Jurkat, Clone E6-1 (cell line): ENCODE measurements at regions not wholly inside any gene's neighbourhood (a gene's known extent, or its start where the extent isn't known, plus 50 kb on each side); places are given as distances from the start of the nearest gene placed in this dataset.
"Not testable (repeated sequence)": the region's sequence is repeated elsewhere in the genome, so short reads cannot be mapped to it uniquely, and the experiment has no call there.

ENCODE experiments used
- DNase-seq: peaks from one replicate; pipeline ENCODE4 v3.0.0-alpha.2; 2011; ENCODE audit warnings: low read depth, low spot score
- H3K4me3 ChIP-seq: 2 replicates; pipeline ENCODE4 v1.5.1; 2011; ENCODE audit warnings: mild to moderate bottlenecking, low read length, control low read depth, moderate library complexity

DNA sequence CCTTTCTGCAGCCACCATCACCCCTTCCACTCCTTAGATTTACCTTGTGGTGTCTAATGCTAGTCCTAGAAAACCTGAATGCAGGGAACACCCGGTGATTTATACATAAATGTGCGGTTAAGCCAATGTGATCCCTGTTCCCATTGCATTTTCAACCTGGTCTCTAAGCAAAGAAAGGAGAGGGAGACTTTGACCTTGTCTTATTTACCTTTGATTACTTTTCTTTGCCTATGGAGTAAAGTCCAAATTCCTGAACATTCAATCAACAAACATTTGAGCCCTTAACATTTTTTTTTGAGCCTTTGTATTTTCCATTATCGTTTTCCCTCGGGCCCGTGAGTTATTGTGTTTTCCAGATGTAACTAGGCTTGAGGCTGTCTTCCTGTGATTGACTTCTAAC lies 233.9 kb downstream of the ZNF248 start:
- no peak overlapping the region for H3K4me3 ChIP-seq
- no peak for DNase-seq

DNA sequence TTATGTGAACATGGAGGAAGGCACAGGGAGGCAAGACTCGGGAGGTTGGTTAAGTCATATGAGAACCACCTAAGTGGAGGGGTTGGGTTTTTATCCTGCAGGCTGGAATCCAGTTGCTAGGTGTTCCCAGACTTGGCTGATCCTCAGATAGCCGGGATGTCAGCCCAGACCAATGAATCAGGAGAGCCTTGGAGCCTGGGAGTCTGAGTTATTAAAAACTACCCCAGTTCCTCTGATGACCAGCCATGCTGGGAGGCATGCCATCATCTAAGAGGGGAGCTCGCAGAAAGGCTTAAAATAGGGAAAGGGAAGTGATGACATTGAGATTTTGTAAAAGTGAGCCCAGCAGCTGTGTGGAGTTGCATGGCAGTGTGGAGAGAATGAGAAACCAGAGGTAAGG lies 238.1 kb downstream of the ZNF248 start:
- DNase-seq: no peak
- H3K4me3 ChIP-seq: no peak overlapping the region

- H3K4me3 ChIP-seq: no peak overlapping the region
- DNase-seq: no peak
Observed at GRCh38 chr10:37588299-37588698, 269.1 kb downstream of the ZNF248 start.

DNA sequence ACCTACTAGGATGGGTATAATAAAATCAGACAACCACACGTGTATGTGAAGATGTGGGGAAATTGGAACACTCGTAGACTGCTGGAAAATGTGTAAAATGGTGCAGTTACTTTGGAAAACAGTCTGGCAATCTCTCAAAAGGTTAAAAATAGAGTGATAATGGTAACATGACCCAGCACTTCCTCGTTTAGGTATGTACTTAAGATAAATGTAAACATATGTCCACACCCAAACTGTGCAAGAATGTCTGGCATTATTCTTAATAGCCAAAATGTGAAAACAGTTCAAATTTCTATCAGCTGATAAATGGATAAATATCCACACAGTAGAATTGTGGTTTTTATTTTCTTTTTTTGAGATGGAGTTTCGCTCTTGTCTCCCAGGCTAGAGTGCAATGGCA lies 272.8 kb downstream of the ZNF248 start:
- no peak for DNase-seq
- no peak overlapping the region for H3K4me3 ChIP-seq

- no peak overlapping the region for H3K4me3 ChIP-seq
- DNase-seq: no peak
Observed at GRCh38 chr10:37582237-37582636, 275.2 kb downstream of the ZNF248 start.

- no peak for DNase-seq
- no peak overlapping the region for H3K4me3 ChIP-seq
Observed at GRCh38 chr10:37576154-37576553, 281.3 kb downstream of the ZNF248 start.

GRCh38 chr10:37572206-37572605 lies 285.2 kb downstream of the ZNF248 start:
- no peak for DNase-seq
- H3K4me3 ChIP-seq: no peak overlapping the region

DNA sequence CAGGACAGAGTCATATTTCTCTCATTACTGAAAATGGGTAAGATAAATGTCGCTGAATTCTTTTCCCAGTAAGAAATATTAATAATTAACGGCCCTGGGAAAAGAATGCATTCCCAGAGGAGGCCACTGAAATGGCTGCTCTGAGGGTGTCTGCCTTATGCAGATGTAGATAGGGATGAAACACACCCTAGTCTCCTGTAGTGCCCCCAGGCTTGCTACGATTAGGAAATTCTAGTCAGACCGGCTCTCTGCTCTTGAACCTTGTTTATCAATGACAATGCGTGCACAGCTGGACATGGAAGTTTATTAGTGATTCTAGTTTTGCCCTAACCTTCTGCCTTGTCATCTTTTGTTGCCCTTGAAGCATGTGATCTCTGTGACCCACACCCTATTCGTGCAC lies 291.1 kb downstream of the ZNF248 start:
- no peak overlapping the region for H3K4me3 ChIP-seq
- no peak for DNase-seq

DNA sequence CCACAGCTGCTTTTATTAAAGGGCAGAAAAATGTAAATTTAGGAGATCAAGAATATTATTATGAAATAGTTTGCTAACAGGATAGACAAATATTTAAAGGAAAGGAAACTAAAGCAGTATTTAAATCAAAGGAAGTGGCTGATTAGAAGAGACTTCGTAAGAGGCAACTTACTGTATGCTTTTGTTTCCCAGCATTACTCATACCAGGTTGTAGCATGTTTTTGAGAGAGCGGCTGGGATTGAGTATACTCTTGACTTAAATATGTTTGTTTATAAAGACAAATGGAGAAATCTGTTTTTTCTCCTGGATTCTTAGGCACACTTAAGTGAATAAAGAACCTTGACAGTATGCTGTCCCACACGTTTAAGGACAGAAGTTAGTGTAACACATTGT lies 293.7 kb downstream of the ZNF248 start:
- H3K4me3 ChIP-seq: no peak overlapping the region
- no peak for DNase-seq

DNA sequence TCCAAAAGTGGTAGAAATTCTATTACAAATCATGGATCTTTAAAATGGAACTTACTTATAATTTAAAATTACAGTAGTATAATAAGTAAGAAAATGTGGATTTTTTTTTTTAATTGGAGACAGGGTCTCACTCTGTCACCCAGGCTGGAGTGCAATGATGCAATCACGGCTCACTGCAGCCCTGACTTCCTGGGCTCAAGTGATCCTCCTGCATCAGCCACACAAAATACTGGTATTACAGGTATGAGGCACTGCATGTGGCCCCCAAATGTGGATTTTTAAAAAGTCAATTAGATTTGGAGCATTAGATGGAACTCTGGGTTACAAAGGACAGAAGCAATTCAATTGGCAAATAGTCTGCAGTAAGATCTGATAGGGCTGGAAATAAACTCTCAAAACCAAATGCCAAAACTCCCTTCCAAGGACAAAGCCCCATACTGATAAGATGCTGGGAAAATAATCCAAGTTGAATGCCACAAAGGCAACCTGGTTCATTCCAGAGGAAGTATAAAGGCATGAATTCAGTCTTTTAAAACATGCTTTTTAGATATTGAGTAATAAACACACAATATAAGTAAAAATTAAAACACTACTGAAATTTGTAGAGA lies 294.2 kb downstream of the ZNF248 start:
- DNase-seq: no peak

DNA sequence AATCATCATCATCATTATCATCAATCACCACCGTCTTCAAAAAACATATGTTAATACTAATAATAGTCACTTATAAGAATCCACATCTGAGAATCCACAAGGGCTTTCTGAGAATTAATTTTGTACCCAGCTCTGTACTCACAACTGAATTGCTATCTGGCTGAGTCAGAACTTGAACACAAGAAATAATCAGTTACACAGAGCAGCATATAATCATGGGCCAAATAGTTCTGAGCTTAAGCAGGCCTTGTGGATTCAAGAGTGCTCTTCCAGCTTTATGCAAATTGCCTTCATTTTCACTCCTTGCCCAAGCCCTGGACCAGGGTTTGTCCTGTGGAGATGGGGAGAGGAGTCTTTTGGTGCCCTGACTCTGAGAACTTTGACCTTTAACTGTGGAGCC lies 304.5 kb downstream of the ZNF248 start:
- no peak overlapping the region for H3K4me3 ChIP-seq
- DNase-seq: no peak

More for the DNA sequence above, 294.2 kb downstream of the ZNF248 start:
- no peak overlapping the region for H3K4me3 ChIP-seq

- H3K4me3 ChIP-seq: no peak overlapping the region
- no peak for DNase-seq
Observed at GRCh38 chr10:37549054-37549453, 308.4 kb downstream of the ZNF248 start.

DNA sequence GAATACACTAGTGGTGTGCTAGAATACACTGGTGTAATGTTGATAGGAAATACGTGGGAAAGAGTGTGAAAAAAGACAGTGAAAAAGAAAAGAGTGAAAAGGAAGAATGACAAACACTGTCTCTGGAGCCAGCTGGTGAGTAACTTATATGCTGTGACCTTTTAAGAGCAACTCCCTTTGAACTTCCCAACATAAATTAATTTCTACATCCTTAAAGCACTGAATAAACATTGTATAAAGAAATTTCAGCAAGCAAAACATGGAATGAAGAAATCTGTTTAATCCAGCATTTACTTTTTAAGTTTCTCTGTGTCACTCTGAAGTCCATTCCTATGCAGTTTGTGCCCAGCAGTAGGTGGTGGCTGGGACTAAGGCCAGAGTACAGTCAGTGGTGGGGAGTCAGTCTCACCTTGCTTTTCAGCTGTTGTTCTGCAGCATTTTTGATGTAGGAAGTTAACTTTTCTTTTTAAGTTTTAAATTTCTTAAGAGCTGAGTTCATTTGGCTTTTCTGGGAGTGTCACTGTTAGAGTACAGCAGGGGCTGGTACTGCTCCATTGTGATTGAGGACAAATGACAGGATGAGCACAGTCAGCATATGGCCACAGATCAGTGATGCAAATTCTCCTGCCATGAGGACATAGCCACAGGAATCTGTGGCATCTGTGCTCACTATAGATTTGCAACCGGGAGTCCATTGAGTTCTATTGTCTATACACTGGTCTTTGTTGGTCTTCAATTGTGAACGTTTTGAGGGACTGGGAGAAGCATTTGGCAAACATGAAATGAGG lies 321.8 kb downstream of the ZNF248 start:
- DNase-seq: no peak
- H3K4me3 ChIP-seq: no peak overlapping the region

DNA sequence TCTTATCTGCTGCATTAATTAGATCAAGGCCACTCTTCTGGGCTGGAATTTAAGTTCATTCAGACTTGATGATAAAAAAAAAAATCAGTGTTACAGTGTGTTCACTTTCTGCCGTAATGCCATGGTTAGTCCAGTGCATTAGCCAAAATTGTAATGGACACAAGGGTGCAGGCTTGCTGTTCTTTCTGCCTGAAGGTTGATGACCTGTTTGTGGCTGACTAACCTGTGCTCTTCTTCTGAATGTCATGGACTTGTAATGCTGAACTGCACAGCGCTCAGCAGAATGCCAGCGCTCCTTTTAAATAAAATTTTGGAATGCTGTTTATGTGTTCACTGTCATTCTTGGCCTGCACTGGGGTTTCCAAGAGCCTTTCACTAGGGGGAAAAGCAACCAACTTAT lies 323.2 kb downstream of the ZNF248 start:
- H3K4me3 ChIP-seq: no peak overlapping the region
- no peak for DNase-seq

GRCh38 chr10:37525410-37525809 lies 332.0 kb downstream of the ZNF248 start:
- H3K4me3 ChIP-seq: not testable (repeated sequence)
- peak; percentile 24 for DNase-seq

- no peak for DNase-seq
- H3K4me3 ChIP-seq: no peak overlapping the region
Observed at GRCh38 chr10:37520488-37520887, 336.9 kb downstream of the ZNF248 start.

GRCh38 chr10:37510520-37510919 lies 346.9 kb downstream of the ZNF248 start:
- not testable (repeated sequence) for DNase-seq, H3K4me3 ChIP-seq

DNA sequence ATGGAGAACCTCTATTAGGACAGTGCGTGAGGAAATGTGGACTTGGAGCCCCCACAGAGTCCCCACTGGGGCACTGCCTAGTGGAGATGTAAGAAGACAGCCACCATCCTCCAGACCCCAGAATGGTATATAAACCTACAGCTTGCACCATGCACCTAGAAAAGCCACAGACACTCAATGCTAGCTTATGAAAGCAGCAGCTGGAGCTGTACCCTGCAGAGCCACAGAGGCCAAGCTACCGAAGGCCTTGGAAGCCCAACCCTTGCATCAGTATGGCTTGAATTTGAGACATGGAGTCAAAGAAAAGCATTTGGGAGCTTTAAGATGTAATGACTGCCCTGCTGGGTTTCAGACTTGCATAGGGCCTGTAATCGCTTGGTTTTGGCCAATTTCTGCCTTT lies 361.3 kb downstream of the ZNF248 start:
- no peak overlapping the region for H3K4me3 ChIP-seq
- no peak for DNase-seq

DNA sequence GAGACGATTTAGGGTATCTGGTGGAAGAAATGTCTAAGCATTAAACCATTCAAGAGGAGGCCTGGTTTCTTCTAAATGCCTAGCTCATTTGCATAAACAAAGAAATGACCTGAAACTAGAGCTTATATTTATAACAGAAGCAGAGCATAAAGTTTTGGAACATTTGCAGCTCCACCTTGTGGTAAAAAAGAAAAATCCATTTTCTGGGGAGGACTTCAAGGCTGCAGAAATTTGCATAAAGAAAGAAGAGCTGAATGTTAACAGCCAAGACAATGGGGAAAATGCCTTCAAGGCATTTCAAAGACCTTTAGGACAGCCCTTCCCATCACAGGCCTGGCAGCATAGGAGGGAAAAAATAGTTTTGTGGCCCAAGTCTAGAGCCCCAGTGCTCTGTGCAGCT lies 362.0 kb downstream of the ZNF248 start:
- DNase-seq: peak; percentile 15
- no peak overlapping the region for H3K4me3 ChIP-seq

DNA sequence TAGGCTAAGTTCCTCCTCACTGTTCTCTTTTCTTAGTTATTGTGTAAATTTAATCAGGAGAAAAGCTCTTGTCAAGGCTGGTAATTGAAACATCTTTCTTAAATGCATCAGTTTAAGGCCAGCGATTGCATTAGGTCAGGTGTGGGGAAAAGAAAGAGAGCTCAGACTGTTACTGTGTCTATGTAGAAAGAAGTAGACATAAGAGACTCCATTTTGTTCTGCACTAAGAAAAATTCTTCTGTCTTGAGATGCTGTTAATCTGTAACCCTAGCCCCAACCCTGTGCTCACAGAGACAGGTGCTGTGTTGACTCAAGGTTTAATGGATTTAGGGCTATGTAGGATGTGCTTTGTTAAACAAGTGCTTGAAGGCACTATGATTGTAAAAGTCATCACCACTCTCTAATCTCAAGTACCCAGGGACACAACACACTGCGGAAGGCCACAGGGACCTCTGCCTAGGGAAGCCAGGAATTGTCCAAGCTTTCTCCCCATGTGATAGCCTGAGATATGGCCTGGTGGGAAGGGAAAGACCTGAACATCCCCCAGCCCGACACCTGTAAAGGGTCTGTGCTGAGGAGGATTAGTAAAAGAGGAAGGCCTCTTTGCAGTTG lies 364.1 kb downstream of the ZNF248 start:
- DNase-seq, H3K4me3 ChIP-seq: not testable (repeated sequence)

GRCh38 chr10:37490266-37490665 lies 364.9 kb downstream of the ANKRD30A start:
- DNase-seq: no peak
- H3K4me3 ChIP-seq: no peak overlapping the region
